ENCODE measurements at regions not wholly inside any gene's neighbourhood (a gene's known extent, or its start where the extent isn't known, plus 50 kb on each side); places are given as distances from the start of the nearest gene placed in this dataset.

GRCh38 chr7:34584526-34584925, 73.5 kb upstream of the NPSR1 start:
- Mint-ChIP-seq H3K36me3 (ENCODE audit: low read depth) (no peaks in the 10 kb centered on the region), H3K4me3 (no peak overlapping the region), H3K4me1 (no peaks in the 10 kb centered on the region), H3K27ac (no peak overlapping the region), H3K9me3 (peaks cover 3% of the 10 kb centered on the region), H3K27me3 (no peaks in the 10 kb centered on the region)
- no peak for DNase-seq
- ChIA-PET POLR2A (no interaction called here), CTCF (no interaction called here)

- H3K27me3 Mint-ChIP-seq = no peaks in the 10 kb centered on the region
- DNase-seq = no peak
- no peak overlapping the region for H3K27ac Mint-ChIP-seq
- H3K4me3 Mint-ChIP-seq = no peak overlapping the region
- H3K36me3 Mint-ChIP-seq (ENCODE audit: low read depth) = no peaks in the 10 kb centered on the region
- H3K9me3 Mint-ChIP-seq = no peaks in the 10 kb centered on the region
- POLR2A ChIA-PET = no interaction called here
- CTCF ChIA-PET = interaction anchor here (0.7 kb wide), 1 partner anchor 275 kb away, joined by 3 read pairs; no protein-coding TSS in a partner anchor
- H3K4me1 Mint-ChIP-seq = no peaks in the 10 kb centered on the region
These were observed 61.1 kb upstream of the NPSR1 start for GRCh38 chr7:34596887-34597286.

GRCh38 chr7:34603711-34604444, 54.1 kb upstream of the NPSR1 start:
- Mint-ChIP-seq H3K36me3 (ENCODE audit: low read depth) (no peaks in the 10 kb centered on the region), H3K4me3 (no peak overlapping the region), H3K9me3 (no peaks in the 10 kb centered on the region), H3K4me1 (no peaks in the 10 kb centered on the region), H3K27ac (no peak overlapping the region), H3K27me3 (no peaks in the 10 kb centered on the region)
- DNase-seq = no peak
- CTCF ChIA-PET = no interaction called here
- POLR2A ChIA-PET = no interaction called here
